ENCODE measurements at regions not wholly inside any gene's neighbourhood (a gene's known extent, or its start where the extent isn't known, plus 50 kb on each side); places are given as distances from the start of the nearest gene placed in this dataset.
"Not testable (repeated sequence)": the region's sequence is repeated elsewhere in the genome, so short reads cannot be mapped to it uniquely, and the experiment has no call there.

DNA sequence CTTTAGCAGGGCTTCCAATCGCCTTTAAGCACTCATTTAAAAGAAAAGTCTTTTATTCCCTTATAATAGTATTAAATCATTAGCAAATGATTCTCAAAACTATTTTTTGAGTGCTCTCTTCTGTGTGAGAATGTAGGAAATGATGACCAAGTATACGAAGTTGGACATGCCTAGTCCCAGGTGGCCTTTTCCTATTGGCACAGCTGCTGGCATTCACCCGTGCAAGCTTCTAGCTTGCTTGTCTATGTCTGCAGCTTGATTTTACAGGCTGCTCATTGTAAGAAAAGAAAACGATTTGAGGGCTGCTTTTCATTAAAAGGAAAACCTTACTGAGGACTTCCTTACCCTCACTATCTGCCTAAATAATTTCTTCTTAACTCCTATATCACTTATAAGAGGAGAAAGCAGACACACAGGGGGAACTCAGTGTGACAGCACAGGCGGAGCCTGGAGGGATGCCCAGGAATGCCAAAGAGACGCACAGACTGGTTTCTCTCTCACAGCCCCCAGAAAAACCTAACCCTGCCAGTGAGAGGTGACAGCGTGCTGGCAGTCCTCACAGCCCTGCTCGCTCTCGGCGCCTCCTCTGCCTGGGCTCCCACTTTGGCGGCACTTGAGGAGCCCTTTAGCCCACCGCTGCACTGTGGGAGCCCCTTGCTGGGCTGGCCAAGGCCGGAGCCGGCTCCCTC, 102.7 kb upstream of the ETV6 start:
- H2AFZ ChIP-seq; H3K27ac Mint-ChIP-seq; ATAC-seq; H3K4me3 Mint-ChIP-seq; H3K36me3 Mint-ChIP-seq (ENCODE audit: low read depth); H3K27ac ChIP-seq (ENCODE audit: low read depth); H3K79me2 ChIP-seq (replicated peaks; ENCODE audit: insufficient read depth); DNase-seq (ENCODE audit: low spot score); H3K4me2 ChIP-seq; H3K27me3 Mint-ChIP-seq (ENCODE audit: insufficient read depth, low read depth, poor library complexity); H3K9me2 ChIP-seq (ENCODE audit: insufficient read depth); H3K36me3 ChIP-seq (ENCODE audit: insufficient read depth); H3F3A ChIP-seq (replicated peaks; ENCODE audit: low read depth); H3K4me3 ChIP-seq; H3K4me1 ChIP-seq (ENCODE audit: insufficient read depth); H3K27me3 ChIP-seq (ENCODE audit: insufficient read depth); H3K9me3 Mint-ChIP-seq; H4K20me1 ChIP-seq (replicated peaks; ENCODE audit: insufficient read depth): not testable (repeated sequence)
- H3K4me1 Mint-ChIP-seq, result peaks cover 13% of the 10 kb centered on the region

GRCh38 chr12:11547271-11547646, 102.2 kb upstream of the ETV6 start:
- not testable (repeated sequence) for ATAC-seq, H3K4me3 Mint-ChIP-seq, H3K4me2 ChIP-seq

DNA sequence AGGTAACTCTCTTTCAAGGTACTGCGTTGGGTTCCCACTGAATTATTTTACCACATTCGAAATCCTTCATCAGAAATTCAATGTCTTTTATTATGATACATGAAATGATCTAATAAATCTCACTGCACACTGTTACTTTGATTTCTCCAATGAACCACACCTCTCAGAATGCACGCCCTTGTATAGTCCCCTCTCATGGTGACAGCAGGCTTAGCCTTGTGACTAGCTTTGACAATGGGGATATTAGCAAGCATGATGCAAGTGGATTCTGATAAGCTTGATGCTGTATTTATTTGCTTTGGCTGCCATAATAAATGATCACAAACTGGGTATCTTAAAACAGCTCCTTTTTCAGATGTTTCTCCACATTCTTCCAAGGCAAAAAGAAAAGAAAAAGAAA, 100.4 kb upstream of the ETV6 start:
- no peak overlapping the region for H2AFZ ChIP-seq
- H3K4me2 ChIP-seq, result no peak overlapping the region
- peaks cover 14% of the 10 kb centered on the region for H3K4me1 Mint-ChIP-seq
- H3K9me3 Mint-ChIP-seq, result no peaks in the 10 kb centered on the region; the same call in 2 of the 3 replicates
- no peaks in the 10 kb centered on the region for H3K79me2 ChIP-seq (replicated peaks; ENCODE audit: insufficient read depth)
- H3K27me3 ChIP-seq (ENCODE audit: insufficient read depth), result no peaks in the 10 kb centered on the region
- ATAC-seq (no peak), DNase-seq (ENCODE audit: low spot score) (no peak)
- no peaks in the 10 kb centered on the region for H3F3A ChIP-seq (replicated peaks; ENCODE audit: low read depth)
- no peaks in the 10 kb centered on the region for H3K9me2 ChIP-seq (ENCODE audit: insufficient read depth)
- peaks cover 1% of the 10 kb centered on the region for H3K27me3 Mint-ChIP-seq (ENCODE audit: insufficient read depth, low read depth, poor library complexity)
- H3K4me1 ChIP-seq (ENCODE audit: insufficient read depth), result peaks cover 10% of the 10 kb centered on the region
- no peaks in the 10 kb centered on the region for H3K36me3 ChIP-seq (ENCODE audit: insufficient read depth)
- H4K20me1 ChIP-seq (replicated peaks; ENCODE audit: insufficient read depth), result no peaks in the 10 kb centered on the region; the same call in 1 of the 2 replicates
- no peak overlapping the region for H3K4me3 ChIP-seq
- no peaks in the 10 kb centered on the region for H3K36me3 Mint-ChIP-seq (ENCODE audit: low read depth)
- no peak overlapping the region for H3K27ac Mint-ChIP-seq
- H3K4me3 Mint-ChIP-seq, result no peak overlapping the region
- no peak overlapping the region for H3K27ac ChIP-seq (ENCODE audit: low read depth)
- TF ChIP-seq NANOG (IDR thresholded peaks at IDR 0.05; ENCODE audit: borderline replicate concordance) (no peak), REST (IDR thresholded peaks at IDR 0.05; ENCODE audit: unreplicated experiment) (no peak), ETS1 (IDR thresholded peaks at IDR 0.05) (no peak), STAT1 (IDR thresholded peaks at IDR 0.05; ENCODE audit: unreplicated experiment) (no peak), JUNB (IDR thresholded peaks at IDR 0.05; ENCODE audit: unreplicated experiment) (no peak), CREB1 (CRISPR knock-in tag; IDR thresholded peaks at IDR 0.05; ENCODE audit: low read depth) (no peak), POLR2AphosphoS5 (IDR thresholded peaks at IDR 0.05; ENCODE audit: low read depth) (no peak)
- TF ChIP-seq, protein P1, sequence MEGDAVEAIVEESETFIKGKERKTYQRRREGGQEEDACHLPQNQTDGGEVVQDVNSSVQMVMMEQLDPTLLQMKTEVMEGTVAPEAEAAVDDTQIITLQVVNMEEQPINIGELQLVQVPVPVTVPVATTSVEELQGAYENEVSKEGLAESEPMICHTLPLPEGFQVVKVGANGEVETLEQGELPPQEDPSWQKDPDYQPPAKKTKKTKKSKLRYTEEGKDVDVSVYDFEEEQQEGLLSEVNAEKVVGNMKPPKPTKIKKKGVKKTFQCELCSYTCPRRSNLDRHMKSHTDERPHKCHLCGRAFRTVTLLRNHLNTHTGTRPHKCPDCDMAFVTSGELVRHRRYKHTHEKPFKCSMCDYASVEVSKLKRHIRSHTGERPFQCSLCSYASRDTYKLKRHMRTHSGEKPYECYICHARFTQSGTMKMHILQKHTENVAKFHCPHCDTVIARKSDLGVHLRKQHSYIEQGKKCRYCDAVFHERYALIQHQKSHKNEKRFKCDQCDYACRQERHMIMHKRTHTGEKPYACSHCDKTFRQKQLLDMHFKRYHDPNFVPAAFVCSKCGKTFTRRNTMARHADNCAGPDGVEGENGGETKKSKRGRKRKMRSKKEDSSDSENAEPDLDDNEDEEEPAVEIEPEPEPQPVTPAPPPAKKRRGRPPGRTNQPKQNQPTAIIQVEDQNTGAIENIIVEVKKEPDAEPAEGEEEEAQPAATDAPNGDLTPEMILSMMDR (conservative IDR thresholded peaks at IDR 0.05; ENCODE audit: low read depth in 2 of 2), result no peak

More at GRCh38 chr12:11547271-11547646, 102.2 kb upstream of the ETV6 start:
- not testable (repeated sequence) for H3K4me3 ChIP-seq; H3K27ac ChIP-seq (ENCODE audit: low read depth); H3K79me2 ChIP-seq (replicated peaks; ENCODE audit: insufficient read depth); H3K9me3 Mint-ChIP-seq; H3K36me3 ChIP-seq (ENCODE audit: insufficient read depth); H2AFZ ChIP-seq; H3K27me3 ChIP-seq (ENCODE audit: insufficient read depth); DNase-seq (ENCODE audit: low spot score); H3F3A ChIP-seq (replicated peaks; ENCODE audit: low read depth); H3K27ac Mint-ChIP-seq; H3K36me3 Mint-ChIP-seq (ENCODE audit: low read depth); H3K4me1 ChIP-seq (ENCODE audit: insufficient read depth); H3K27me3 Mint-ChIP-seq (ENCODE audit: insufficient read depth, low read depth, poor library complexity); H3K9me2 ChIP-seq (ENCODE audit: insufficient read depth); H4K20me1 ChIP-seq (replicated peaks; ENCODE audit: insufficient read depth)
- peaks cover 13% of the 10 kb centered on the region for H3K4me1 Mint-ChIP-seq
